GM23338 (cell line): ENCODE measurements at regions not wholly inside any gene's neighbourhood (a gene's known extent, or its start where the extent isn't known, plus 50 kb on each side); places are given as distances from the start of the nearest gene placed in this dataset.

ENCODE experiments used
- CREB1 ChIP-seq: fragments of 250-450 bp; sonication (Bioruptor Pico); IDR thresholded peaks from 2 replicates; pipeline ENCODE4 v1.5.0; 2020; ENCODE audit warnings: low read depth, mild to moderate bottlenecking, moderate library complexity
- CTCF ChIP-seq, 2 experiments: fragments of 200-600 bp in 1 of 2; sonication (generic) in 1 of 2; conservative IDR thresholded peaks; 2 replicates each; pipeline versions ENCODE4 v1.5.1 to v1.6.1; 2016 to 2017; ENCODE audit warnings: antibody characterized with exemption in 2 of 2, low read depth in 2 of 2, mild to moderate bottlenecking in 2 of 2, moderate library complexity in 1 of 2
- EZH2 ChIP-seq: fragments of 200-600 bp; sonication (generic); IDR thresholded peaks from one replicate; pipeline ENCODE4 v1.8.0; 2017; ENCODE audit warnings: antibody characterized with exemption, mild to moderate bottlenecking, low read depth; ENCODE audit not compliant: unreplicated experiment
- EZH2phosphoT487 ChIP-seq: fragments of 200-600 bp; sonication (generic); IDR thresholded peaks from one replicate; pipeline ENCODE4 v1.8.1; 2018; ENCODE audit warnings: antibody characterized with exemption; ENCODE audit not compliant: unreplicated experiment
- JUNB ChIP-seq: IDR thresholded peaks from one replicate; pipeline ENCODE4 v1.6.1; 2016; ENCODE audit warnings: antibody characterized with exemption; ENCODE audit not compliant: unreplicated experiment
- NANOG ChIP-seq: IDR thresholded peaks from 2 replicates; pipeline ENCODE4 v1.6.1; 2016; ENCODE audit warnings: antibody characterized with exemption, borderline replicate concordance
- POLR2AphosphoS5 ChIP-seq: IDR thresholded peaks from 2 replicates; pipeline ENCODE4 v1.6.1; 2016; ENCODE audit warnings: antibody characterized with exemption, low read depth
- ZNF114 ChIP-seq: fragments of 250-450 bp; sonication (Bioruptor Pico); IDR thresholded peaks from 2 replicates; pipeline ENCODE4 v1.5.0; 2020; ENCODE audit warnings: mild to moderate bottlenecking, moderate library complexity
- TF ChIP-seq, protein P1 (sequence below): IDR thresholded peaks from one replicate; pipeline ENCODE4 v1.6.1; 2018; ENCODE audit warnings: antibody characterized with exemption; ENCODE audit not compliant: unreplicated experiment
- TF ChIP-seq, protein P2 (sequence below): IDR thresholded peaks from 2 replicates; pipeline ENCODE4 v1.6.1; 2016; ENCODE audit warnings: antibody characterized with exemption

DNA sequence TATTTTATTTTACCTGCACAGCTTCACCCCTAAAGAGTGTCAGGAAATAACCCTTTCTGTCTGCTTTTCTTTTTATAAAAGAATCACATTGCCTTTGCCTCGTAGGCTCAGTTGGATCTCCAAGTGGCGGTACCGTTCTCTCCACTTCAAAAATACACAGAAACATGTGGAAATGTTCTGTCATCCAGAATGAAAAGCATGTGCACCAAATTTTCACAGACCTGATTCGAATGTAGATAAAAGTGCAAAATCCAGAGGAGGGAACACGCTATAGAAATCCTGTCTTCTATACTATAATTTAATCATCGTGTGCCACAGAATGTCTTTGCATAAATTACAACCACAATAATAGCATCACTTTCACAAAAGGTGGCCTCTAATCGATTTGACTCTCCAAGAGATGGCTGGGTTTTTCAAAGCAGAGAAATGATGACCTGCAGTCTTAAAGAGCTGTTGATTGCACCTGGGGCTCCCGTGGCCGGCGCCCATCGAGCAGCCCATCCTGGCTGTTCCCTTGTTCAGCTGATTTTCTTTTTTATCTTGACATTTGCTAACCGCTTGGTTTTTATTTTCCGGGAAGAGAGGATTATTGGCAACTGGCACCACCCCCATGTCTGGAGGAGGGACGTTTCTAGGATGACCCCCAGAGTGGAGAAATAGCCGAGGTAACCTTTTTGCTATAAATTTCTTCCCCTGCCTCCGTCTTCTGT, 290.2 kb downstream of the SOX11 start:
- TF ChIP-seq EZH2phosphoT487 (no peak), CTCF (conservative IDR thresholded peaks at IDR 0.05; ENCODE audit: low read depth in 2 of 2) (no peak), EZH2 (no peak), POLR2AphosphoS5 (no peak), ZNF114 (no peak), JUNB (no peak), CREB1 (no peak), NANOG (no peak)
- TF ChIP-seq, protein P1, sequence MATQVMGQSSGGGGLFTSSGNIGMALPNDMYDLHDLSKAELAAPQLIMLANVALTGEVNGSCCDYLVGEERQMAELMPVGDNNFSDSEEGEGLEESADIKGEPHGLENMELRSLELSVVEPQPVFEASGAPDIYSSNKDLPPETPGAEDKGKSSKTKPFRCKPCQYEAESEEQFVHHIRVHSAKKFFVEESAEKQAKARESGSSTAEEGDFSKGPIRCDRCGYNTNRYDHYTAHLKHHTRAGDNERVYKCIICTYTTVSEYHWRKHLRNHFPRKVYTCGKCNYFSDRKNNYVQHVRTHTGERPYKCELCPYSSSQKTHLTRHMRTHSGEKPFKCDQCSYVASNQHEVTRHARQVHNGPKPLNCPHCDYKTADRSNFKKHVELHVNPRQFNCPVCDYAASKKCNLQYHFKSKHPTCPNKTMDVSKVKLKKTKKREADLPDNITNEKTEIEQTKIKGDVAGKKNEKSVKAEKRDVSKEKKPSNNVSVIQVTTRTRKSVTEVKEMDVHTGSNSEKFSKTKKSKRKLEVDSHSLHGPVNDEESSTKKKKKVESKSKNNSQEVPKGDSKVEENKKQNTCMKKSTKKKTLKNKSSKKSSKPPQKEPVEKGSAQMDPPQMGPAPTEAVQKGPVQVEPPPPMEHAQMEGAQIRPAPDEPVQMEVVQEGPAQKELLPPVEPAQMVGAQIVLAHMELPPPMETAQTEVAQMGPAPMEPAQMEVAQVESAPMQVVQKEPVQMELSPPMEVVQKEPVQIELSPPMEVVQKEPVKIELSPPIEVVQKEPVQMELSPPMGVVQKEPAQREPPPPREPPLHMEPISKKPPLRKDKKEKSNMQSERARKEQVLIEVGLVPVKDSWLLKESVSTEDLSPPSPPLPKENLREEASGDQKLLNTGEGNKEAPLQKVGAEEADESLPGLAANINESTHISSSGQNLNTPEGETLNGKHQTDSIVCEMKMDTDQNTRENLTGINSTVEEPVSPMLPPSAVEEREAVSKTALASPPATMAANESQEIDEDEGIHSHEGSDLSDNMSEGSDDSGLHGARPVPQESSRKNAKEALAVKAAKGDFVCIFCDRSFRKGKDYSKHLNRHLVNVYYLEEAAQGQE = no peak
- TF ChIP-seq, protein P2, sequence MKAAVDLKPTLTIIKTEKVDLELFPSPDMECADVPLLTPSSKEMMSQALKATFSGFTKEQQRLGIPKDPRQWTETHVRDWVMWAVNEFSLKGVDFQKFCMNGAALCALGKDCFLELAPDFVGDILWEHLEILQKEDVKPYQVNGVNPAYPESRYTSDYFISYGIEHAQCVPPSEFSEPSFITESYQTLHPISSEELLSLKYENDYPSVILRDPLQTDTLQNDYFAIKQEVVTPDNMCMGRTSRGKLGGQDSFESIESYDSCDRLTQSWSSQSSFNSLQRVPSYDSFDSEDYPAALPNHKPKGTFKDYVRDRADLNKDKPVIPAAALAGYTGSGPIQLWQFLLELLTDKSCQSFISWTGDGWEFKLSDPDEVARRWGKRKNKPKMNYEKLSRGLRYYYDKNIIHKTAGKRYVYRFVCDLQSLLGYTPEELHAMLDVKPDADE = no peak
